NB4 (cell line): ENCODE measurements at regions not wholly inside any gene's neighbourhood (a gene's known extent, or its start where the extent isn't known, plus 50 kb on each side); places are given as distances from the start of the nearest gene placed in this dataset.

Source experiments
- POLR2A ChIP-seq: IDR thresholded peaks from 2 replicates; pipeline ENCODE4 v1.6.1; 2011; ENCODE audit warnings: mild to moderate bottlenecking; ENCODE audit not compliant: insufficient read length; ENCODE audit errors: extremely low read depth
- TF ChIP-seq, protein P1 (sequence below): IDR thresholded peaks from one replicate; pipeline ENCODE4 v1.5.1; 2012; ENCODE audit warnings: low read depth, low read length

DNA sequence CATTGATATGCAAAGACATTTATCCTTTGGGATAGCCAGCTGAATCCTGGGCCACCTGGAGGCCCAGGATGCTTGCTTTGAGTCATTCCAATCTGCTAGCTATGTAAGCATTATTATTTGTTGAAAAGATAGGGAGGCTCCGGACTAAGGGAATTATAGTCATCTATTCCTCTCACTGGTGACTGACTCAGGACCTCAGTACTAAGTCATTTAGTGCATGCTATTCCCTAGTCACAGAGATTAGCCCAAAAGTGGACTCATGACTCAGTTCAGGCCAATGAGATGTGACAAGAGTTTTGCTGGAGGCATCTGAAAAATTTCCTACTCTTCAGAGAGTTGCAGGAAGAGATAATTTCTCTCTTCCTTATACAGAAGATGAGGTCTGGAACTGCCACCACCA lies 67.9 kb upstream of the ITM2B start:
- TF ChIP-seq, protein P1, sequence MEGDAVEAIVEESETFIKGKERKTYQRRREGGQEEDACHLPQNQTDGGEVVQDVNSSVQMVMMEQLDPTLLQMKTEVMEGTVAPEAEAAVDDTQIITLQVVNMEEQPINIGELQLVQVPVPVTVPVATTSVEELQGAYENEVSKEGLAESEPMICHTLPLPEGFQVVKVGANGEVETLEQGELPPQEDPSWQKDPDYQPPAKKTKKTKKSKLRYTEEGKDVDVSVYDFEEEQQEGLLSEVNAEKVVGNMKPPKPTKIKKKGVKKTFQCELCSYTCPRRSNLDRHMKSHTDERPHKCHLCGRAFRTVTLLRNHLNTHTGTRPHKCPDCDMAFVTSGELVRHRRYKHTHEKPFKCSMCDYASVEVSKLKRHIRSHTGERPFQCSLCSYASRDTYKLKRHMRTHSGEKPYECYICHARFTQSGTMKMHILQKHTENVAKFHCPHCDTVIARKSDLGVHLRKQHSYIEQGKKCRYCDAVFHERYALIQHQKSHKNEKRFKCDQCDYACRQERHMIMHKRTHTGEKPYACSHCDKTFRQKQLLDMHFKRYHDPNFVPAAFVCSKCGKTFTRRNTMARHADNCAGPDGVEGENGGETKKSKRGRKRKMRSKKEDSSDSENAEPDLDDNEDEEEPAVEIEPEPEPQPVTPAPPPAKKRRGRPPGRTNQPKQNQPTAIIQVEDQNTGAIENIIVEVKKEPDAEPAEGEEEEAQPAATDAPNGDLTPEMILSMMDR, result no peak
- no peak for TF ChIP-seq POLR2A
